Activated CD4-positive, alpha-beta T cell treated with anti-CD3 and anti-CD28 coated beads for 4 hours (primary cell): ENCODE measurements at regions not wholly inside any gene's neighbourhood (a gene's known extent, or its start where the extent isn't known, plus 50 kb on each side); places are given as distances from the start of the nearest gene placed in this dataset.

Experiments used
- DNase-seq, 2 donors: peaks; one replicate each; pipeline ENCODE4 v3.0.0-alpha.2; 2020

DNA sequence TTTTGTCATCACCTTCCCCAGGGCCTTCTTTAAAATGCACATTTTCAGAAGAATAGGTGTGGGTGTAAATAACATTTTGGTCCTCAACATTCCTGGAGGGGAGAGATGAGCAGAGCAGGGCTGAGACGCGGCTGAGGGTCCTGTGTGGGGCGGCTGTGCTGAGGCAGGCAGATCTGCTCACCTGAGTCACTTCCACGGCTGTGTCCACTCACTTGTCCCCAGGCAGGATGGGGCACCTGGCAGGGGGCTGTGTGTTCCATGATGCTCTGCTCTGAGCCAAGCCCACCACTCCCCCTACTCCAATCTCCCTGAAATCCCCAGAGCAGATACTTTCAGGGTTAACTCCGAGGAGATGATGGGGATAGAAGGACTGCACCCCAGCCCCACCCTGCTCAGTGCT lies 93.8 kb downstream of the GLRX3 start:
- DNase-seq: no peak

DNA sequence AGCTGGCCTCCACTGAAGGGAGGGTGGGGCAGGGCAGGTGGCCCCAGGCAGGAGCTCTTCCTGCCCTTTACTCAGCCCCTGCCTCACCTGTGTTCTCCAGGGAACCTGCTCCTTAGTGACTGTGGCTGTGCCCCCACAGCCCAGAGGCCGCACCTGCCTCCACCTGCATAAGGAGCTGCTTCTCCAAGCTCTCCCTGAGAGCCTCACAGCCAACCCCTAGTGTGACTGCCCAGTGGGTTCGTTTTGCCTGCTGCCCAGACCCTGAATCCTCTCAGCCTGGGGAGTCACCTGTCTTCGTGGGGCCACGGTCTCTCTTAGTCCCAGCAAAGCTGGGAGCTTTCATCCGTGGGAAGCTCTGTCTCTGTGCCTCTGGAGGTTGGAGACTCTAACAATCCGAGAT lies 94.4 kb downstream of the GLRX3 start:
- no peak for DNase-seq

- DNase-seq: no peak
Observed at GRCh38 chr10:130231251-130231741, 95.1 kb downstream of the GLRX3 start.

DNA sequence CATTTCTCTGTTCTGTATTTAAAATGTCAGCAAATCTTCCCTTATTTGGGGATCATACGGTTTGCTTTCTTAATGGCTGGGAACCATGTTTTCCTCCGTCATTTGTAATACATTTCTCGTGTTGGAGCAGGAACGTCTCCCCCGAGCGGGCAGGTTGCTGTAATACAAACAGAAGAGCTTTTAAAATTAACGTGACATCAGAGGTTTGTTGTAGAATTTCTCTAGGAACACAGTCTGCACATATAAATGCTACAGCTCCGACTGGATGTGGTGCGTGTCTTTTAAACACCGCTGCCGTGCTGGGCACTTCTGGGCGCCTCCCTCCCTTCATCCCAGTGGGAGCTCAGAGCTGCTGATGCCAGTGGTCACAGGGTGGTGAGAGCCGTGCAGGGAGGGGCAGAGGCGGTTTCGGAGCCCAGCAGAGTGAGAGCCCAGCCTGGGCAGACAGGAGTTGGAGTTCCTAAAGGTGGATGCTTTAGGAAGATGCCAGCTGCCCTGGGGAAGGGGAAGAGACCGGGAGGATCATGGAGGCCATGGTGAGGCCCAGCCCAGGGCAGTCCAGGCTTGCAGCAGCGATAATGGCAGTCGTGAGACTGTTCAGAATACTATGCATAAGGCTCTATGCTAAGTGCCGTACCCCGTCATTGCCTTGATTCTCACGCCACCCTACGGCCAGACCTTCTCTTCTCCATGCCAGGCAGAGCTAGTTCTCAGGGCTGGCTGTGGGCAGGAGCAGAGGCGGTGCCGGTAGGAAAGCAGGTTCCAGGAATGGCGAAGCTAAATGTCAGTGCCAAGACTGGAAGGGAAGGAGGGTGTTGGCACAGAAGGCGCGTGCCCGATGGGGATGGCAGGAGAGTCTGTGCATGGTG lies 96.2 kb downstream of the GLRX3 start:
- no peak for DNase-seq

GRCh38 chr10:130233035-130233360 lies 96.8 kb downstream of the GLRX3 start:
- DNase-seq: no peak

DNA sequence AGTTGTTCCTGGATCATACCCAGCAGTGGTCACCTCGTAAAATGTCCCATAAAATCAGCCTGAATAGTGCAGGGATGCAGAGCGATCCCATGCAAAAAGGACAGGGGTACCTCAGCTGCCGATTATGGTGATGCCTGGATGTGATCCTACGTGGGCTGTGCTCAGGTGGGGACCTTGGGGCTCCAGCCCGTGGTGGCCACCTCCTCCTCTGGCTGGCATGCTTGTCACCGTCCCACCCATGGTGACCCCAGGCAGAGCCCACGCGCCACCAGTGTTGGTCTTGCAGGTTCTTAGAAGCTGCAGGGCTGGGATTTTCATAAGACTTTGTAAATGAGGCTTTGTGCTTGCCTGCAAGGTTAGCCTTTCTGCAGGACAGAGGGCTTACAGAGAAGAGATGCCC lies 97.2 kb downstream of the GLRX3 start:
- DNase-seq: no peak

DNA sequence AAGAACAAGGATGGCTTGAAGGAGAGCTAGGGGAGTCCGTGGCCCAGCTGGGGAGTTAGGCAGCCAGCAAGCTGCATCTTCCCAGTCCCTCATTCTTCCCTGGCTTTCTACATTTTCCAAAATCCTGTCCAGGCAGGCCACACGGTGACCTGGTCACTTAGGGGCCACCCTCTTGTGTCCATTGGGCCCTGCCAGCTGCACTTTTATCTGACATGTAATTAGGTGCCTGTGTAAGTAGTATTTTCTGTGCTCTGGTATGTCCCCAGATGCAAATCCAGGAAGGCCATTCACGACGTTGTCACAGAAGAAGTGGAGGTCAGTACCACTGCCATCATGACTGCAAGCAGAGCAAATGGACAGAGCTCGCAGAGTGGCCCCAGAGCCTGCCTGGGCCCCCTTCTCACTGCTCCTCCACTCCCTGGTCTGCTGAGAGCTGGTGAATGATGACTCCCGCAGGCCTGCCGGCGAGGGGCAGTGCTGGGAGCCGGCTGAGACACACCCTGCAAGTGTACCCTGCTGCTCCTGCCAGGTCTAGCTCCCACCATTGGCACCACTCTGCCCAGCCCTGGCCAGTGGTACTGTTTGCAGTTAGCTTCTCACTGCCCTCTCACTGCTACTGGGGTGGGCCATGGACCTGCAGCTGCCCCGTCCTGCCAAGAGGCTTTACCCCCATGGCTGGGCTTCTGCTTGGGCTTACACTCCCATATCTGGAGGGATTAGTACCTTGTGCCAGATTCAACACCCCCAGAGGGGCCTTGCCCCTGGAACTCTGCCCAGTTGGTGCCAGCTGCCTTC lies 98.2 kb downstream of the GLRX3 start:
- no peak for DNase-seq

DNA sequence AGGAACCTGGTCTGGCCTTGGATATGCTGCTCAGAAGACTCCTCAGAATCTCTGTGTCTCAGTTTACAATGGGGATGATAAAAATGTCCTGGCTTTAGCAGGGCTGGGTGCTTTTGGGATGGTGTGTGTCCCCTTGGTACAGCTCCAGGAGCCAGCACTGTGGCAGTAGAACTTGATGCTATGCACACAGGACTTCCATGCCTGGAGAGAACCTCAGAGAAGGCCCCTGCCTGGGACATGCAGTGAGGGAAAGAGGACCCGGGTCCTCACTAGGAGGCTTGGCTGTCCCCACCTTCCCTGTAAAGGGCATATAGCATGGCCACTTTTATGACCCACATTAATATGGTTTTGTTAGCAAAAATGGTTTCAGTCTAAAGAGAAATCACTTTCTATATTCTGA lies 100.5 kb downstream of the GLRX3 start:
- DNase-seq: no peak

DNA sequence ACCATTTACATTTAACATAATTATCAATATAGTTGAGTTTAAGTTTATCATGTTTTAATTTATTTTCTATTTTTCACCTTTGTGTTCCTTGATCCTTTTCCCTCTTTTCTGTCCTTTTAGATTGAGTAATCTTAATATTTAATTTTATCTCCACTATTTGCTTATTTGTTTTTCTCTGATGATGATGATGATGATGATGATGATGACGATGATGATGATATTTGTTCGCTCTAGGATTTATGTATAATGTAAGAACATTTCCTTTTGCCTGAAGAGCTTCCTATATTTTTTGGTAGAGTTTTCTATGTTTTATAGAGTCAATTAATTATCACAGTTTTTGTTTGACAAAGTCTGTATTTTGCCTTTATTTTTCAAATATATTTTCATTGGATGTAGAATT lies 104.2 kb downstream of the GLRX3 start:
- no peak for DNase-seq

DNA sequence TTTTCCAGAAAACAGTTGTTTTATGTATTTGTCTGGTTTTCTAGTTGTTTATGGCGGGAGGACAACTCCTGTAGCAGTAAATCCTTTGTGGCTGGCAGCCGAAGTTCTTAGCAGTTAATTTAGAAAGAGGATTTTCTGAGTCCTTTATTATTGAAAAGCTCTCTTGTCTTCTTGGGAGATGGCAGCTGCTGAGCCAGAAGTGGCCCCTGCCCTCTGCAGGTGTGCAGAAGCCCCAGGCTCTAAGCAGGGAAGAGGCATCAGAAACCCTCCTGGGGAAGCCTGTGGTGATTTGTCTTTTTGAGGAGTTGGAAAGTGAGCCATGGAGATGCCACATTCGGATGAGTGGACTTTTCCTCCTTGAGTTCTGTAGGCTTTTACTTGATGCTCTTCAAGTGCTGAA lies 106.3 kb downstream of the GLRX3 start:
- no peak for DNase-seq

DNA sequence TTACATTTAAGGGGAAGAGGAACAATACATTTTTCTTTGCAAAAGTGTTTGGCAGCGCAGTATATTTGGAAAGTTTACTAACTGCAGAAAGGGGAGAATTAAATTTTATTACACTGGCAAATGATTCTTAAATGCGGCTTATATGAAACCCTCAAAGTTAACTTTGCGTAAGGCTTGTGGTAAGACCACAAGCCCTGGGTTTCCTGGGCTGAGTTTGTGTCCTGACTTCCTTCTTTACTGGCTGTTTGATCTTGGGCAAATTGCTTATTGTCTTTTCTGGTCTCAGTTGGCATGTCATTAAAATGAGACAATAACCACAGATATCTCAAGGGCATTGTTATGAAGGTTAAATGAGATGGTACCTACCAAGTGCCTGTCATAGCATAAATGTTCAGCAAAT lies 106.8 kb downstream of the GLRX3 start:
- DNase-seq: no peak

GRCh38 chr10:130244031-130244927 lies 108.1 kb downstream of the GLRX3 start:
- no peak for DNase-seq

- DNase-seq: no peak
Observed at GRCh38 chr10:130244928-130245495, 108.8 kb downstream of the GLRX3 start.

DNA sequence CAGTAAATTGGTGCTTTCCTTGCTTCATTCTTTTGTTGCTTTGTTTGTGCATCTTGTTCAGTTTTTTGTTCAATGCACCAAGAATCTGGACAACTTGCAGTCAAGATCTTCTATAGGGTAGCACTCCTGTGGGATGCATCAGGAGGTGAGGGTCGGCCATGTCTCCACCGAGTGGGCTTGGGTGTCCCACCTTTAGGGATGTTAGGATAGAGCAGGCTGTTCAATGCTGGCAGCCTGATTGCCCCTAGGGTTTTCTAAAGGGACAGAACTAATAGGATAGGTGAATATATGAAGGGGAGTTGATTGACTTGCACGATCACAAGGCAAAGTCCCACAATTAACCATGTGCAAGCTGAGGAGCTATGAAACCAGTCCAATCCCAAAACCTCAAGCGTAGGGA lies 109.9 kb downstream of the GLRX3 start:
- DNase-seq: no peak

DNA sequence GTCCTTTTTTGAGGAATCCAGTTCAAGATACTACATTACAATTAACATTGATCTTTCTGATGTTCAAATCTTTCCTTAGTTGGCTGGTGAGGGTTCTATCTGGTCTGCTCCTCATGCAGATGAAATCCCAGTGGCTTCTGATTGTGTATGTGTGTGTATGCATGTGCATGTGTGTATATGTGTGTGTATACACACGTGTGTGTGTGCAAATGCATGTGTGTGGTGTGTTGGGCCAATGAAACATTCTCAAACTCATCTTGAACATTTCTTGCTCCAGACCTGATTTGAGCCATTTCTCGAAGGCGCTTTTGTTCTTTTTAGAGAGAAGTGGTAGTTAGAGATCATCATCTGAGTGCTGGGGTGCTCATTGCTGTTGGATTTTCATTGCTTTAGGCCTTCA lies 113.9 kb downstream of the GLRX3 start:
- no peak for DNase-seq

DNA sequence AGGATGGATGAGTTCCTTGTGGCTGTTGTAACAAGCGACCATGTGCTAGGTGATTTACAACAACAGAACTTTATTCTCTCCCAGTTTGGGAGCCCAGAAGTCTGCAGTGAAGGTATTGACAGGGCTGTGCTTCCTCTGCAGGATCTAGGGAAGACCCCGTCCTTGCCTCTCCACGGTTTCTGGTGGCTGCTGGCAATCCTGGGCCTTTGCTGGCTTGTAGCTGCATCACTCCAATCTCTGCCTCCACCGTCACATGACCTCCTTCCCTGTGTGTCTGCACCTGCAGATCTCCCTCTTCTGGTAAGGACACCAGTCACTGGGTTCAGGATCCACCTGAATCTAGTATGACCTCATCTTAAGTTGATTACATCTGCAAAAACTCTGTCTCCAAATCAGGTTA lies 115.6 kb downstream of the GLRX3 start:
- no peak for DNase-seq

DNA sequence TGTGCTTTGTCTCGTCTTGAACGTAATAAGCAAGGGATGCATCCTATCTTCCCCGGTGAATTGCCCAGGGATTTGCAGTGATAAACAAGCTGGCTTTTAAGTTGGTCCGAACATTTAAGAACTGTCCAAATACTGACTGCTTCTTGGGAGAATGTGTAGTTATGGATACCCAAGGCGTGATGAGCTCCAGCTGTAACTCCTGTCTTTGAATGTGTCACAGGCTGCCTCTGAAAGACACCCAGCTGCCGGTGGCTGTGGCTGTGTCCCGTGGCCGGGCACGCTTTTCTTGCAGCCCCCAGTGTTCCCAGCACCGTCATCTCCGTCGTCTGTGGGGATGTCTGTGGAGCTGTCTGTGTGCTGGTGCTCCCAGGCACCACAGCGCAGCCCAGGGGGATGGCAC lies 118.1 kb downstream of the GLRX3 start:
- no peak for DNase-seq

DNA sequence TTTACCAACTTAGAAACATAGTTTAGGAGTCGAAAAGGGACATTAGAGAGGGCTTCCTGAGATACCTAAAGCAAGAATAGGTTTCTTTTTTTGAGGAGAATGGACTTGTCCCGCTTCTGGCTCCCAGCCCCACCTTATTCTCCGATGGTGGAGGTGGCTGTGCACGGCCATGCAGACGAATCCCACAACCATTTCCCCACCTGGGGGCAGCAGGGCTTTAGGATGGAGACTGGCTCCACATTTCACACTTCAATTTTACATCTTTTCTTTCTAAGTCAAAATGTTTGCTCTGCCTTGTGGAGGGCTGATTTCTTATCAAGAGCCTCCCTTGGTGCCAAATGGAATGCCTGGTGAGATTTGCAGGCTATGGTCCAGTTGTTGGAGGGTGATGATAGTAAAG lies 118.5 kb downstream of the GLRX3 start:
- no peak for DNase-seq

DNA sequence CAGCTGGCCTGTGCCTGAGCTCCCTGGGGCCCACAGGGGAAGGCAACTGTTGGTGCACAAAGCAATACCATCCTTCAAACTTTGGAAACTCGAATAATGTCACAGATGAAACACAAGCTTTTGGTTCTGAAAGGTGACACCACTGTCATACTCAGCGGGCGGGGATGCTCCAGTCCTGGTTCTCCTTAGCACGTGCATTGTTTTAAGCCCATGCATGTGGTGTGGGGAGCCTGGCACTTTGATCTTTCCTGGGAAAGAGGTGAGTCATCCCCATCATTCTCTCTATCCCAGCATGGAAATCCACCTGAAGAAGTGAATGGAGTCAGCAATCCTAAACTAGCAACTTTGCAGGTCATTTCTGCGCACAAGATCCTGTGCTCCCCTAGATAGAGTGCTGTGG lies 119.6 kb downstream of the GLRX3 start:
- DNase-seq: no peak

GRCh38 chr10:130257897-130258296 lies 121.7 kb downstream of the GLRX3 start:
- DNase-seq: no peak

GRCh38 chr10:130259380-130259779 lies 123.2 kb downstream of the GLRX3 start:
- no peak for DNase-seq

- DNase-seq: no peak
Observed at GRCh38 chr10:130261306-130261705, 125.1 kb downstream of the GLRX3 start.

DNA sequence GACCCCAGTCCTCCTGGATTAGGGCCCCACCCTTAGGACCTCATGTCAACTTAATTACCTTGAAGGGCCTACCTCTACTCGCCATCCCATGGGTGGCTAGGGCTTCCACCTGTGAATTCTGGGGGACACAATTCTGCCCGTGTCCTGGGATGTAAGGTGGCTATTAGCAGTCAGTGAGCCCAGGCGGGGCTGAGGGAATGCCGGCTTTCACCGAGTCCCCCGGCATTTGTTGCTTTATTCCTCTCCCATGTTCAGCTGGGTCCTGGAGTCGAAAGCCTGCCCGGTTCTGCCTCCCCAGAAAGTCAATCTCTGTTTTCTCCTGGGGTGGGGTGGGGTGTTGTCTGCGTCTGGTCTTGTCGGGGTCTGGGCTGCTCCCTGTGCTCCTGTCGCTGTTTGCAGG lies 125.6 kb downstream of the GLRX3 start:
- no peak for DNase-seq
